Ishikawa (cell line): ENCODE measurements at regions not wholly inside any gene's neighbourhood (a gene's known extent, or its start where the extent isn't known, plus 50 kb on each side); places are given as distances from the start of the nearest gene placed in this dataset.

Source experiments
- CEBPB ChIP-seq: IDR thresholded peaks from 2 replicates; pipeline ENCODE4 v1.6.1; 2012
- CREB1 ChIP-seq: IDR thresholded peaks from 2 replicates; pipeline ENCODE4 v1.6.1; 2012; ENCODE audit warnings: low read depth
- EGR1 ChIP-seq: IDR thresholded peaks from 2 replicates; pipeline ENCODE4 v1.6.1; 2012
- EP300 ChIP-seq: IDR thresholded peaks from 2 replicates; pipeline ENCODE4 v1.6.1; 2012; ENCODE audit warnings: borderline replicate concordance
- FOXM1 ChIP-seq: IDR thresholded peaks from 2 replicates; pipeline ENCODE4 v1.6.1; 2012; ENCODE audit warnings: low read depth, borderline replicate concordance
- MAX ChIP-seq: IDR thresholded peaks from 2 replicates; pipeline ENCODE4 v1.6.1; 2012
- NFIC ChIP-seq: IDR thresholded peaks from 2 replicates; pipeline ENCODE4 v1.6.1; 2012
- RAD21 ChIP-seq: IDR thresholded peaks from 2 replicates; pipeline ENCODE4 v1.6.1; 2012; ENCODE audit warnings: low read depth
- REST ChIP-seq: IDR thresholded peaks from 2 replicates; pipeline ENCODE4 v1.6.1; 2012; ENCODE audit warnings: low read depth, mild to moderate bottlenecking
- TAF1 ChIP-seq: IDR thresholded peaks from 2 replicates; pipeline ENCODE4 v1.6.1; 2012; ENCODE audit warnings: low read depth, mild to moderate bottlenecking
- TCF12 ChIP-seq: IDR thresholded peaks from 2 replicates; pipeline ENCODE4 v1.6.1; 2012; ENCODE audit warnings: low read depth
- TEAD4 ChIP-seq: IDR thresholded peaks from 2 replicates; pipeline ENCODE4 v1.6.1; 2012
- USF1 ChIP-seq: IDR thresholded peaks from 2 replicates; pipeline ENCODE4 v1.6.1; 2012
- YY1 ChIP-seq: IDR thresholded peaks from 2 replicates; pipeline ENCODE4 v1.6.1; 2012; ENCODE audit warnings: low read depth
- ZBTB7A ChIP-seq: IDR thresholded peaks from 2 replicates; pipeline ENCODE4 v1.6.1; 2012; ENCODE audit warnings: low read depth

GRCh38 chr20:11034025-11034424 lies 360.2 kb upstream of the JAG1 start:
- TF ChIP-seq YY1 (no peak), CEBPB (no peak), EP300 (no peak), USF1 (no peak), MAX (no peak), FOXM1 (no peak), REST (no peak), TAF1 (no peak), NFIC (no peak), TEAD4 (no peak), EGR1 (no peak), TCF12 (no peak)

- no peak for TF ChIP-seq TAF1
- TF ChIP-seq USF1 = no peak
- TF ChIP-seq MAX = no peak
- no peak for TF ChIP-seq FOXM1
- TF ChIP-seq ZBTB7A = no peak
- no peak for TF ChIP-seq REST
- TF ChIP-seq TCF12 = no peak
- TF ChIP-seq YY1 = no peak
- TF ChIP-seq EGR1 = no peak
- TF ChIP-seq NFIC = no peak
- no peak for TF ChIP-seq CREB1
- no peak for TF ChIP-seq CEBPB
- no peak for TF ChIP-seq EP300
- TF ChIP-seq RAD21 = no peak
- TF ChIP-seq TEAD4 = no peak
These were observed 361.4 kb upstream of the JAG1 start for GRCh38 chr20:11035211-11035610.

GRCh38 chr20:11041396-11041795 lies 367.6 kb upstream of the JAG1 start:
- no peak for TF ChIP-seq ZBTB7A
- TF ChIP-seq FOXM1 = no peak
- no peak for TF ChIP-seq CREB1
- no peak for TF ChIP-seq TCF12
- no peak for TF ChIP-seq REST

- TF ChIP-seq RAD21 (no peak), TAF1 (no peak), REST (no peak), YY1 (no peak), ZBTB7A (no peak), EP300 (no peak), TCF12 (no peak), MAX (no peak), CEBPB (no peak), USF1 (no peak), NFIC (no peak), EGR1 (no peak), CREB1 (no peak), TEAD4 (no peak), FOXM1 (no peak)
These were observed 369.2 kb upstream of the JAG1 start for GRCh38 chr20:11043001-11043400.
